GM19239 (cell line): ENCODE measurements at regions not wholly inside any gene's neighbourhood (a gene's known extent, or its start where the extent isn't known, plus 50 kb on each side); places are given as distances from the start of the nearest gene placed in this dataset.
"Not testable (repeated sequence)": the region's sequence is repeated elsewhere in the genome, so short reads cannot be mapped to it uniquely, and the experiment has no call there.

ENCODE experiments used
- DNase-seq: peaks from one replicate; pipeline ENCODE4 v3.0.0; 2011; ENCODE audit warnings: low spot score; ENCODE audit not compliant: insufficient read length
- FAIRE-seq: peaks from 2 replicates; lab custom pipeline; 2011; peaks lifted over from hg19 to GRCh38; lab: Jason Lieb, UNC

GRCh38 chr5:113715921-113716320, 202.4 kb downstream of the YTHDC2 start:
- not testable (repeated sequence) for DNase-seq, FAIRE-seq

- FAIRE-seq (no peak), DNase-seq (no peak)
These were observed 206.1 kb downstream of the YTHDC2 start for GRCh38 chr5:113719549-113719948.

- no peak for FAIRE-seq
- DNase-seq = no peak
These were observed 207.7 kb downstream of the YTHDC2 start for GRCh38 chr5:113721171-113721570.

- FAIRE-seq (no peak), DNase-seq (no peak)
These were observed 209.5 kb downstream of the YTHDC2 start for GRCh38 chr5:113723021-113723420.

- no peak for FAIRE-seq
These were observed 222.3 kb downstream of the YTHDC2 start for GRCh38 chr5:113735751-113736150.

GRCh38 chr5:113742176-113742575, 228.7 kb downstream of the YTHDC2 start:
- no peak for FAIRE-seq
- no peak for DNase-seq

More at GRCh38 chr5:113735751-113736150, 222.3 kb downstream of the YTHDC2 start:
- no peak for DNase-seq

- FAIRE-seq (no peak), DNase-seq (no peak)
These were observed 229.1 kb downstream of the YTHDC2 start for GRCh38 chr5:113742639-113743038.

GRCh38 chr5:113748403-113748802, 234.9 kb downstream of the YTHDC2 start:
- FAIRE-seq = no peak
- DNase-seq = no peak

GRCh38 chr5:113749334-113749733, 235.8 kb downstream of the YTHDC2 start:
- FAIRE-seq (no peak), DNase-seq (no peak)

GRCh38 chr5:113753182-113753581, 239.7 kb downstream of the YTHDC2 start:
- not testable (repeated sequence) for DNase-seq, FAIRE-seq

GRCh38 chr5:113755516-113755915, 242.0 kb downstream of the YTHDC2 start:
- DNase-seq (no peak), FAIRE-seq (no peak)

GRCh38 chr5:113757508-113757907, 244.0 kb downstream of the YTHDC2 start:
- no peak for DNase-seq
- no peak for FAIRE-seq

GRCh38 chr5:113759505-113759904, 246.0 kb downstream of the YTHDC2 start:
- FAIRE-seq = no peak

GRCh38 chr5:113760486-113760885, 247.0 kb downstream of the YTHDC2 start:
- FAIRE-seq (no peak), DNase-seq (no peak)

More at GRCh38 chr5:113759505-113759904, 246.0 kb downstream of the YTHDC2 start:
- DNase-seq = no peak

- FAIRE-seq = no peak
- no peak for DNase-seq
These were observed 248.1 kb downstream of the YTHDC2 start for GRCh38 chr5:113761594-113761993.

- FAIRE-seq = no peak
- no peak for DNase-seq
These were observed 250.9 kb downstream of the YTHDC2 start for GRCh38 chr5:113764382-113764781.

- FAIRE-seq, DNase-seq: not testable (repeated sequence)
These were observed 253.3 kb downstream of the YTHDC2 start for GRCh38 chr5:113766827-113767226.

- FAIRE-seq (no peak), DNase-seq (no peak)
These were observed 257.2 kb downstream of the YTHDC2 start for GRCh38 chr5:113770648-113771047.

- FAIRE-seq (no peak), DNase-seq (no peak)
These were observed 258.0 kb downstream of the YTHDC2 start for GRCh38 chr5:113771483-113771882.

GRCh38 chr5:113776168-113776567, 262.7 kb downstream of the YTHDC2 start:
- FAIRE-seq = no peak
- no peak for DNase-seq

GRCh38 chr5:113776832-113777525, 263.5 kb downstream of the YTHDC2 start:
- DNase-seq = no peak
- no peak for FAIRE-seq

GRCh38 chr5:113778147-113778546, 264.7 kb downstream of the YTHDC2 start:
- no peak for DNase-seq
- FAIRE-seq = no peak
